HG03354 (cell line): ENCODE measurements at regions not wholly inside any gene's neighbourhood (a gene's known extent, or its start where the extent isn't known, plus 50 kb on each side); places are given as distances from the start of the nearest gene placed in this dataset.
A peak's percentile ranks its signal among the peaks of the same experiment; 100 is the strongest.
"Not testable (repeated sequence)": the region's sequence is repeated elsewhere in the genome, so short reads cannot be mapped to it uniquely, and the experiment has no call there.

Source experiments
- ATAC-seq: cut with Tn5 transposase; IDR thresholded peaks from one replicate; pipeline ENCODE4 v1.9.1; 2021; ENCODE audit warnings: mild to moderate bottlenecking; ENCODE audit not compliant: unreplicated experiment, poor library complexity, severe bottlenecking

DNA sequence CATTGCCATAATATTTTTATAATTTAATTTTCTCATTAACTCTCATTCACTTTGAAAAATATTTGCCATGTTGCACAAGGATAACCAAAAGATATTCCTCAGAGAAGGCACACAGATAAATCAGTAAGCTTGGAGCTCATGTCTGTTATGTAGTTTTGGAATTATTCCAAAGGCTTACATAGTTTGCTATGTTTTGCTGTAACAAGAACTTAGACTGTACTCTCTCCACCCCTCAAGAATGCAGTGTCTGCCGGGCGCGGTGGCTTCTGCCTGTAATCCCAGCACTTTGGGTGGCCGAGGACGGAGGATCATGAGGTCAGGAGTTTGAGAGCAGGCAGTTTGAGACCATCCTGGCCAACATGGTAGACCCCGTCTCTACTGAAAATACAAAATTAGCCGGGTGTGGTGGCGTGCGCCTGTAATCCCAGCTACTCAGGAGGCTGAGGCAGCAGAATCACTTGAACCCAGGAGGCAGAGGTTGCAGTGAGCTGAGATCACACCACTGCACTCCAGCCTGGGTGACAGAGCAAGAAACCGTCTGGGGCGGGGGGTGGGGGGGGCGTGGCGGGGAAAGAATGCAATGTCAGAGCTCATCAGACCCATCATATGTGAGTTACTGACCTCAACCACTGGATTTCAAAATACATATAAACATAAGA lies 351.0 kb downstream of the SPATA31A6 start:
- ATAC-seq = not testable (repeated sequence)

DNA sequence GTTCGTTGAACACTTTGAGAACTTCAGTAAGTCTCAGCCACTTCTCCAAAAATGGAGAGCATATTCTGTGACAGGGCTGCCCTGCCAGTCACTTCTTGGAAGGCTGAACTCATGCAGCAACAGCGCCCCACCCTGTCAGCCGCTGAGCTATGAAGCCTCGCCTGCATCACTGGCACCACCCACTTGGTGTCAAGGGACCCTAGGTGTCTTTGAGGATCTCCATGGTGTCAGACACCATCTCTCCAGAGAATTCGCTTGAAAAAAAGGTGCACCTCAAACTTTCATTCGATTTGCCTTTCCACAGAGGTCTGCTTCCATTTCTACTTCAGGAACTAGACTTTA lies 351.5 kb downstream of the SPATA31A6 start:
- not testable (repeated sequence) for ATAC-seq

DNA sequence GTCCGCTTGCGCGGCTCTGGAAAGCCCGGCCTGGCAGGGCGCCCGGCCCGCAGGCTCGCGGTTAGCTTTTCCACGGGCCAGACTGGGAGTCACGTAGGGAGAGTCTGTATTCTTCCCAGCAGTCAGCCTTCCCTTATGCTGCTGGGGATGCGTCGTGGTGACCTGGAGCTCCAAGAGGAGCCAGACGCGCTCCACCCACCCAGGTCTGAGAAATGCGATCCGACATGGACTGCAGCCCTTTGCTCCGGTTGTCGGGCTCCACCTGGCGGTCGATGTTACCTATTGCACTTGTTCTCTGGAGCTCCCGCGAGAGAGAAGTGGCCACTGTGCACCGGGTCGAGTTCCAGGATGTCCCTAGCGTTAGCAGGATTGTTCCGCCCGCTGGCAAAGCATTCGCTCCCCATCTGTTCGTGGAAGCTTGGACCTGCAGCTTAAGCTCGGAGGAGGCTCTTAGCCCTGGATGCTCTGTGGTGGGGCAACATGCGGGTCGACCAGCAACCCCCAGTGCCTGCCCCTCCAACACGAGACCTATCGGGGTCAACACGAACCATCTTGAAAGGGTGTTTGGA lies 367.4 kb downstream of the SPATA31A6 start:
- ATAC-seq = peak; percentile 83

DNA sequence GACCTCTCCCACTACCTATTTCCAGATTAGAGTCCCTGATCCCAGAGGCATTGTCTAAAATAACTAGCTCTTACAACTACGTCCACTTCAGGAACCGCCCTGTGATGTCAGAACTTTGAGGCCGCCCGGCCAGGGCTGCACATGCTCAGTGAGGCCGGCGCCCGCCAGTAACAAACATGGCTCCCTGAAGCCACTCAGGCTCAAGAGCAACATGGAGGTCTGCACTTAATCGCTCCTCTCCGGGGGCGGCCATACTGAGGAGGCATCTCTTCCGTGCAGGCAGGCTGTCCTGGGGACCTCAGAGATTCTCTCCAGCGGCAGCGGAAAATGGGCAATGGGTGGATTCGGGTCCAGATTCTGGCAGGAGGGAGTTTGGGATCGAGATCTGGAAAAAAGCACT lies 385.1 kb downstream of the SPATA31A6 start:
- ATAC-seq = not testable (repeated sequence)

DNA sequence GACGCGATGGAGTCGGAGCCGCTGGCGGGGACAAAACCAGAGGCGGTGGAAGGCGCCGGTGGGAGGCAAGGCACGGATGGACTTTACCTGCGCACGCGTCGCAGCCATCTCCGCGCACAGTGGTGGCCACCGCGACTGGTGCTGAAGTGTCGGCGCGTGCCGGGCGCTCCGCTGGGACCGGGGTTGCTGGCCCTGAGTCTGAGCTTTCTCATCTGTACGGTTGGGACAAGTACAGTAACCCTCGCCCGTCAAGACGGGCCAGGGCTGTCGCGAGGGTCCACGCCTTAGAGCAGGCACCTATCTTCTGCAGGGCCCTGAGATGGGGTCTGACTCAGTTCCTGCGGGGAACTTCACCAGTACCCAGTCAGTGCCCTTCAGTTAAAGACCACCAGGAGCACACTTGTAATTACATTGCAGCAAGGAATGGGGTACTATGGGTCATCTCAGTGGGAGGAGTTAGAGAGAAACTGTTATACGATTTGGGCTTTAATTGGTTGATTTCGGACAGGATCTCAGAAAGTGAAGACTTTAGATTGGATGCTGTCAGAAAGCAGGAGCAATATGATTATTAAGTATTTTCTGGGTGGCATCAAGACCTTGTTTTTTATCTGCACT lies 385.6 kb downstream of the SPATA31A6 start:
- ATAC-seq = not testable (repeated sequence)

DNA sequence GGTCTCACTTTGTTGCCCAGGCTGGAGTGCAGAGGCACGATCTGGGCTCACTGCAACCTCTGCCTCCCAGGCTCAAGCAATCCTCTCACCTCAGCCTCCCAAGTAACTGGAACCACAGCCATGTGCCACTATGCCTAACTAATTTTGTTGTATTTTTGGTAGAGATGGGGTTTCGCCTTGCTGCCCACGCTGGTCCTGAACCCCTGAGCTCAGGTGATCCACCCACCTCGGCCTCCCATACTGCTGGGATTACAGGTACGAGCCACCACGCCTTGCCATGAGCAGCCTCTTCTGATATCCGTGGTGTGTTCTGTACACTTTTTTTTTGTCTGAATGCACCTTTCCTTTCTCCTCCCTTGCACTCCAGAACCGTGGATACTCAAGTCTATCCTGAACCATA lies 394.4 kb downstream of the SPATA31A6 start:
- ATAC-seq = not testable (repeated sequence)
